DMS114 treated with DMSO at 0.1 percent for 48 hours (cell line): ENCODE measurements at regions not wholly inside any gene's neighbourhood (a gene's known extent, or its start where the extent isn't known, plus 50 kb on each side); places are given as distances from the start of the nearest gene placed in this dataset.
"Not testable (repeated sequence)": the region's sequence is repeated elsewhere in the genome, so short reads cannot be mapped to it uniquely, and the experiment has no call there.

ENCODE experiments used
- DNase-seq: peaks from one replicate; lab custom pipeline; 2025; ENCODE audit not compliant: unreplicated experiment; lab: John Stamatoyannopoulos, UW

- no peak for DNase-seq
Observed at GRCh38 chr2:67567886-67568285, 170.8 kb downstream of the ETAA1 start.

GRCh38 chr2:67570611-67571010, 173.5 kb downstream of the ETAA1 start:
- DNase-seq, result no peak

GRCh38 chr2:67571785-67572718, 174.9 kb downstream of the ETAA1 start:
- no peak for DNase-seq

GRCh38 chr2:67572721-67573435, 175.7 kb downstream of the ETAA1 start:
- DNase-seq, result no peak

DNA sequence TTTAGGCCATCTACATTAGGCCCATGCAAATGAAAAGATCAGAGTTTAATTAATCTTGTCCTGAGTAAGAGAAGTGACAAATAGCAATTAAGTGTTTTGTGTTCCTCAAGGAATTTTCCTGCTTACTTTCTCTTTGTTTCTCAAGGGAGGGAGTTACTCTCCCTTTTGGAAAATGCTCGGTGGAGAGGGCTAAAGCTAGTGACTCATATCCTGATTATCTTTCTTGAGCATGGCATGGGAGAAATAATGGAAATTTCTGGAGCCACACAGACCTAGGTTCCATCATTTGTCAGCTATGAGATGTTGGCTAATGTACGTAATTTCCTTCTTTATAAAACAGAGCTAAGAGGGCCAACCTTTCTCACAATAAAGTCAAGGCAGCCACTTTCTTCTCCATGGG, 177.1 kb downstream of the ETAA1 start:
- DNase-seq, result no peak

DNA sequence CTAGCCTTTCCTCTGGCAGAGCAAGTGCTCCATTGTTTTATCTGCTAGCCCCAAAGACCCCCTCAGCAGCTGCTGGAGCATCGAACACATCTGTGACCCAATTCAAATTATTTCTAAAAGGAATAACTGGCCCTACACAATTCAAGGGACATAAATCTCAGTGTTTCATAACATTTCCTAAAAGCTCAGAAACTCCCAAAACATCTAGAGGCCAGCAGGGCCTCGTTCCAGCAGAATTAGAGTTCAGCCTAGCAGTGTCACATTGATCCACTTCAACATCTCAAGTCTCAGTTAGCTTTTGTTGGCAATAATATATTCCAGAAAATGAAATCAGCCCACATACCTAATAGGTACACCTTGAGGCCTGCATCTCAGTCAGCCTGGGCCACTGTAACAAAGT, 179.1 kb downstream of the ETAA1 start:
- DNase-seq, result no peak

- DNase-seq, result no peak
Observed at GRCh38 chr2:67576991-67577390, 179.9 kb downstream of the ETAA1 start.

- DNase-seq, result no peak
Observed at GRCh38 chr2:67579216-67579615, 182.1 kb downstream of the ETAA1 start.

- no peak for DNase-seq
Observed at GRCh38 chr2:67579806-67580205, 182.7 kb downstream of the ETAA1 start.

DNA sequence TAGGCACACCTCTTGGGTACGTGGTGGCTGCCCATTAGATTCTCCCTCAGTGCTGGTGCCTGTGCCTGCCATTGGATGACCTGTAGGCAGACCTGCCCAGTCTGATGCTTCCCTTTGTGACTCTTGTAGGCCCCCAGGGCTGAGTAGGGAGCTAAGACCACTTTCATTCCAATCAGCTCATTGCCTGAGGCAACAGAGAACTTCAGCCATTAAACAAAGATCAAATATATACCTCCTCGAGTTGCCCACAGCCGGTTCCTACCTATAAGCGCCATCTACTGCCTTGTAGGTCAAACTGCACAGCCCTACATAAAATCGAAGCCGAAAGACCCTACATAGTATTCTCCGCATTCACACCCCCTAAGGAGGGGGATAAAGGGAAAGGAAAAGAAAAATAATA, 184.6 kb downstream of the ETAA1 start:
- DNase-seq, result no peak

- no peak for DNase-seq
Observed at GRCh38 chr2:67583185-67583584, 186.1 kb downstream of the ETAA1 start.

DNA sequence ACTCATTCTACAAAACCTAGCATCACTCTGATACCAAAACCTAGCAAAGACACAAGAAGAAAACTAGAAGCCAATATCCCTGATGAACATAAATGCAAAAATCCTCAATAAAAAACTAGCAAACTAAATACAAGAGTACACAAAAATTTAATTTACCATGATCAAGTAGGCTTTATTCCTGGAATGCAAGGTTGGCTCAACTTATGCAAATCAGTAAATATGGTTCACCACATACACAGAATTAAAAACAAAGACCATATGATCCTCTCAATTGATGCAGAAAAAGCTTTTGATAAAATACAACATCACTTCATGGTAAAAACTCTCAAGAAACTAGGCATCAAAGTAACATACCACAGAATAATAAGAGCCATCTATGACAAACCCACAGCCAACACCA, 188.3 kb downstream of the ETAA1 start:
- DNase-seq, result no peak

DNA sequence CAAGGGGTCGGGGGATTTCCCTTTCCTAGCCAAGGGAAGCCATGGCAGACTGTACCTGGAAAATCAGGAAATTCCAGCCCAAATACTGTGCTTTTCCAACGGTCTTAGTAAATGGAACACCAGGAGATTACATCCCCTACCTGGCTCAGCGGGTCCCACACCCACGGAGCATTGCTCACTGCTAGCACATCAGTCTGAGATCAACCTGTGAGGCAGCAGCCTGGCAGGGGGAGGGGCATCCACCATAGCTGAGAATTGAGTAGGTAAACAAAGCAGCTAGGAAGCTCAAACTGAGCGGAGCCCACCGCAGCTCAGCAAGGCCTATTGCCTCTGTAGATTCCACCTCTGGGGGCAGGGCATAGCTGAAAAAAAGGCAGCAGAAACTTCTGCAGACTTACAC, 192.0 kb downstream of the ETAA1 start:
- not testable (repeated sequence) for DNase-seq

GRCh38 chr2:67594522-67594921, 197.4 kb downstream of the ETAA1 start:
- DNase-seq, result not testable (repeated sequence)

DNA sequence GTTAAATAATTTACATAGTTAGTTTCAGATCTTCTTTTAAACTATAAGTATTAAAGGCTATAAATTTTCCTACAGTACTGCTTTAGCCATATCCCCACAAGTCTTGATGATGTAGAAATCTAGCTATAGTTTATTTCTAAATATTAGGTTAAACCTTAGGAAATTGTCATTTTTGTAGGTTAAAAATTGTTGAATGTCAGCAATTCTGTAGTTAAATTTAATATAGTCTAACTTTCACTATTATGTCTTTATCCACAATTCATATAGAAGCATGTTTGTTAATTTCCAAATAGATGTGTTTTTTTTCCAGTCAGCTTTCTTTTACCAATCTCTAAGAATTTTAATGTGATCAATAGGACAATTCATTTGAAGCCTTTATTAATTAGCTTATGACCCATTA, 199.7 kb downstream of the ETAA1 start:
- DNase-seq, result no peak

- DNase-seq, result no peak
Observed at GRCh38 chr2:67599561-67599960, 202.4 kb downstream of the ETAA1 start.

- no peak for DNase-seq
Observed at GRCh38 chr2:67600222-67600871, 203.2 kb downstream of the ETAA1 start.

- DNase-seq, result no peak
Observed at GRCh38 chr2:67600946-67601345, 203.8 kb downstream of the ETAA1 start.

DNA sequence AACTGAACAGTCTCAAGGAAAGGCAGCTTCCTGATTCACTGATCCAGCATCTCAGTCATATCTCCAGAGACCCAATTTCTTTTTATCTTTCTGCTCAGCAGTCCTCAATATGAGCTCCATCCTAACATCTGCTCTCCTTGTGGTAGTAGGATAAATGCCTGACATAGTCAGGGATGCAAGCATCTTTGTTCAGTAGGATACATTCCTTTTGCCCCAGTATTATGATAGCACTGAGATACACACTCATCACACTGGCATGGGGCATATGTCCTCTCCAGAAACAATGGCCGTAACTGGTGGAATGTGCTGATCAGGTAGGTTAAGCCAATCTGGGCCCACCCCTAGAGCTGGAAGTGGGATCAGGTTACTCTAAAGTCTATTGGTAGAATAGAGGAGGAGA, 207.2 kb downstream of the ETAA1 start:
- DNase-seq, result no peak

DNA sequence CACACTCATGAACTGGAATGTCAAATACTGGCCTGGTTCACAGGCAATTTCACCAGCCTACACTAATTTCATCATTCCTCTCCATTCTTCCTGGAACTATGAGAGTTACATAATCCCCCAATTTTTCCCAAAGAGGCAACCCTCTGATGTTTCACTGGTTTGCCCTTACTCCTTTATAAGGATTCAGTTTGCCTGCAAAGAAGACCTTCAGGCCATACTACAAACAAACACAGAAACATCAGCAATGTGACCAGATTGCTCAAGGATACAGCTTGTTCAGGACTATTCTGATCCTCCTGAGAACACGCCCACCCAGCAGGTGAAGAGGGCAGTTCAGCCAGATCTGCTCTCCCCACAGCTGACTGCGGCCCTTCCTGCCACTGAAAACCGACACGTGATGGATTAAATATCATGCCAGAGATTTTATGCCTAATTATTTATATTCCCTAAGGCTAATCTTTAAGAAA, 215.5 kb downstream of the ETAA1 start:
- no peak for DNase-seq

- DNase-seq, result no peak
Observed at GRCh38 chr2:67613227-67613626, 216.1 kb downstream of the ETAA1 start.

DNA sequence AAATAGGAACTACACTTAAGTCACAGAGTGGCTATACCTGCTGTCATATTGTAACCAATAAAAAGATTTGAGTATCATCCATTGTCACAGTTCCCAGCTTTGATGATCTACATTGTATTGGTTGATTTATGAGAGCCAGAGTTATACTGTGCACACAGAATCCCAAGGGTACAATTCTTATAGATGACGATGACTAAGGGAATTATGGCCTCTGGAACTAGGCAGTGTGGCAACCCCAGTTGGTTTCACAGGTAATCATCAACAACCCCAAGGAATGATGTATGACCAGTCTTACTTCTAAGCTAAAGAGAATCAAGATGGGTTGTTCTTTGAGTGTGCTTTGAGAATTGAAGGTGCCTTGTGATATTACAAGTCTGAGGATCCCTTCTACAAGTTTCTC, 217.3 kb downstream of the ETAA1 start:
- DNase-seq, result no peak
